ENCODE measurements at regions not wholly inside any gene's neighbourhood (a gene's known extent, or its start where the extent isn't known, plus 50 kb on each side); places are given as distances from the start of the nearest gene placed in this dataset.

GRCh38 chr1:96049759-96050409, 671.7 kb upstream of the PTBP2 start:
- no peak for FAIRE-seq
- DNase-seq (ENCODE audit: low spot score), result no peak

GRCh38 chr1:96059276-96059675, 662.3 kb upstream of the PTBP2 start:
- no peak for DNase-seq (ENCODE audit: low spot score)
- FAIRE-seq, result no peak

GRCh38 chr1:96059736-96060135, 661.8 kb upstream of the PTBP2 start:
- FAIRE-seq (no peak), DNase-seq (ENCODE audit: low spot score) (no peak)

- no peak for FAIRE-seq
- no peak for DNase-seq (ENCODE audit: low spot score)
Observed at GRCh38 chr1:96060621-96061020, 661.0 kb upstream of the PTBP2 start.

GRCh38 chr1:96072021-96072420, 649.6 kb upstream of the PTBP2 start:
- DNase-seq (ENCODE audit: low spot score) (no peak), FAIRE-seq (no peak)

- DNase-seq (ENCODE audit: low spot score), result no peak
- no peak for FAIRE-seq
Observed at GRCh38 chr1:96073100-96073499, 648.5 kb upstream of the PTBP2 start.

GRCh38 chr1:96074422-96074821, 647.2 kb upstream of the PTBP2 start:
- no peak for FAIRE-seq
- DNase-seq (ENCODE audit: low spot score), result no peak

- DNase-seq (ENCODE audit: low spot score) (no peak), FAIRE-seq (no peak)
Observed at GRCh38 chr1:96074876-96075577, 646.6 kb upstream of the PTBP2 start.

- no peak for DNase-seq (ENCODE audit: low spot score)
Observed at GRCh38 chr1:96075704-96076455, 645.7 kb upstream of the PTBP2 start.

GRCh38 chr1:96076589-96076988, 645.0 kb upstream of the PTBP2 start:
- no peak for FAIRE-seq
- DNase-seq (ENCODE audit: low spot score), result peak; percentile 23

More at GRCh38 chr1:96075704-96076455, 645.7 kb upstream of the PTBP2 start:
- no peak for FAIRE-seq

- no peak for FAIRE-seq
- no peak for DNase-seq (ENCODE audit: low spot score)
Observed at GRCh38 chr1:96079581-96079980, 642.0 kb upstream of the PTBP2 start.

GRCh38 chr1:96080925-96081324, 640.7 kb upstream of the PTBP2 start:
- DNase-seq (ENCODE audit: low spot score) (no peak), FAIRE-seq (no peak)

GRCh38 chr1:96087719-96088118, 633.9 kb upstream of the PTBP2 start:
- DNase-seq (ENCODE audit: low spot score) (no peak), FAIRE-seq (no peak)

- DNase-seq (ENCODE audit: low spot score), result no peak
- no peak for FAIRE-seq
Observed at GRCh38 chr1:96090134-96090533, 631.5 kb upstream of the PTBP2 start.

GRCh38 chr1:96095849-96096612, 625.6 kb upstream of the PTBP2 start:
- FAIRE-seq, result no peak
- no peak for DNase-seq (ENCODE audit: low spot score)

GRCh38 chr1:96096613-96097321, 624.8 kb upstream of the PTBP2 start:
- no peak for FAIRE-seq
- DNase-seq (ENCODE audit: low spot score), result no peak

GRCh38 chr1:96104506-96104905, 617.1 kb upstream of the PTBP2 start:
- FAIRE-seq (no peak), DNase-seq (ENCODE audit: low spot score) (no peak)

- no peak for FAIRE-seq
- DNase-seq (ENCODE audit: low spot score), result no peak
Observed at GRCh38 chr1:96104906-96105305, 616.7 kb upstream of the PTBP2 start.

GRCh38 chr1:96116731-96117130, 604.9 kb upstream of the PTBP2 start:
- DNase-seq (ENCODE audit: low spot score), result no peak
- FAIRE-seq, result no peak

- DNase-seq (ENCODE audit: low spot score), result no peak
- FAIRE-seq, result no peak
Observed at GRCh38 chr1:96130432-96130831, 591.2 kb upstream of the PTBP2 start.

- FAIRE-seq, result no peak
- DNase-seq (ENCODE audit: low spot score), result no peak
Observed at GRCh38 chr1:96144636-96145035, 576.9 kb upstream of the PTBP2 start.

Data from RCC 7860 (cell line).